GM12878 (cell line): ENCODE measurements at regions not wholly inside any gene's neighbourhood (a gene's known extent, or its start where the extent isn't known, plus 50 kb on each side); places are given as distances from the start of the nearest gene placed in this dataset.

ENCODE experiments used
- ATAC-seq: fragments of 200-7000 bp; cut with Tn5 transposase; 3 replicates; pipeline ENCODE4 v1.9.1; 2020; ENCODE audit warnings: mild to moderate bottlenecking, moderate library complexity
- BruUV-seq: library from RNA; stranded (reverse); fragments of 400-500 nt; replicated peaks from 2 replicates; lab custom pipeline; 2021; lab: Mats Ljungman, UMichigan
- CTCF ChIA-PET: fragments of 300-600 bp; sonication (Branson Sonifier 250); formaldehyde crosslinking; extraction: SDS; loops from one replicate; lab custom pipeline; 2021; ENCODE audit warnings: inconsistent platforms; lab: Yijun Ruan, JAX
- POLR2A ChIA-PET: fragments of 350-600 bp; formaldehyde crosslinking; extraction: SDS; loops from one replicate; lab custom pipeline; 2021; ENCODE audit warnings: inconsistent platforms; lab: Charles Lee
- RAD21 ChIA-PET: fragments of 300-600 bp; sonication (Branson Sonifier 250); formaldehyde crosslinking; loops from one replicate; lab custom pipeline; 2023; ENCODE audit warnings: antibody characterized with exemption; ENCODE audit not compliant: unreplicated experiment; lab: Charles Lee
- SMC1A ChIA-PET: fragments of 300-600 bp; sonication (Branson Sonifier 250); formaldehyde crosslinking; loops from one replicate; lab custom pipeline; 2023; ENCODE audit not compliant: unreplicated experiment, uncharacterized antibody; lab: Charles Lee
- DNase-seq: peaks from one replicate; pipeline ENCODE4 v3.0.0-alpha.2; 2011; ENCODE audit warnings: low read depth, low spot score
- FAIRE-seq: peaks from 3 replicates; lab custom pipeline; 2011; peaks lifted over from hg19 to GRCh38; lab: Jason Lieb, UNC
- H2AFZ ChIP-seq: 2 replicates; pipeline ENCODE4 v1.6.0; 2011; ENCODE audit warnings: low read depth, low read length, control low read depth; ENCODE audit not compliant: control insufficient read depth
- H3K27ac ChIP-seq: 2 replicates; pipeline ENCODE4 v1.5.1; 2011; ENCODE audit warnings: control low read depth; ENCODE audit not compliant: control insufficient read depth, insufficient read depth
- H3K27me3 ChIP-seq, 2 experiments: replicated peaks in 1 of 2; 2 replicates each; pipeline versions ENCODE4 v1.6.0 to v1.6.1; 2011; ENCODE audit warnings: low read length in 1 of 2; ENCODE audit not compliant: control insufficient read depth in 2 of 2, insufficient read depth in 2 of 2
- H3K36me3 ChIP-seq, 2 experiments: 2 replicates each; pipeline ENCODE4 v1.5.1; 2011; ENCODE audit warnings: low read length in 1 of 2; ENCODE audit not compliant: control insufficient read depth in 2 of 2, insufficient read depth in 2 of 2
- H3K4me1 ChIP-seq: 2 replicates; pipeline ENCODE4 v1.6.1; 2011; ENCODE audit warnings: mild to moderate bottlenecking, low read length, moderate library complexity, mixed read lengths; ENCODE audit not compliant: control insufficient read depth, insufficient read depth
- H3K4me2 ChIP-seq: 2 replicates; pipeline ENCODE4 v1.6.0; 2011; ENCODE audit warnings: control low read depth; ENCODE audit not compliant: control insufficient read depth, insufficient read depth
- H3K4me3 ChIP-seq: fragments of 200-600 bp; sonication (generic); 2 replicates; pipeline ENCODE4 v1.5.1; 2016
- H3K79me2 ChIP-seq: 2 replicates; pipeline ENCODE4 v1.6.0; 2011; ENCODE audit warnings: low read length; ENCODE audit not compliant: control insufficient read depth, insufficient read depth
- H3K9ac ChIP-seq: 2 replicates; pipeline ENCODE4 v1.8.0; 2011; ENCODE audit warnings: low read length, control low read depth, mixed read lengths; ENCODE audit not compliant: control insufficient read depth, insufficient read depth
- H3K9me3 ChIP-seq: replicated peaks from 3 replicates; pipeline ENCODE4 v1.5.1; 2011; ENCODE audit warnings: mild to moderate bottlenecking, low read length; ENCODE audit not compliant: control insufficient read depth, insufficient read depth
- H4K20me1 ChIP-seq: 2 replicates; pipeline ENCODE4 v1.6.0; 2011; ENCODE audit not compliant: control insufficient read depth, insufficient read depth
- CEBPB ChIP-seq, 2 experiments: fragments of 150-350 bp in 1 of 2; IDR thresholded peaks; 2 replicates each; pipeline ENCODE4 v1.6.1; 2012 to 2014; ENCODE audit warnings: low read depth in 2 of 2, low read length in 2 of 2, borderline replicate concordance in 1 of 2, inconsistent platforms in 1 of 2
- EP300 ChIP-seq, 2 experiments: fragments of 150-350 bp in 1 of 2; IDR thresholded peaks; 2 replicates each; pipeline ENCODE4 v1.6.1; 2011 to 2012; ENCODE audit warnings: low read depth in 2 of 2, low read length in 2 of 2, borderline replicate concordance in 1 of 2, improper control_type of control experiment in 1 of 2, inconsistent platforms in 1 of 2; ENCODE audit not compliant: control insufficient read depth in 1 of 2
- HCFC1 ChIP-seq: fragments of 150-350 bp; IDR thresholded peaks from 2 replicates; pipeline ENCODE4 v1.6.1; 2014; ENCODE audit warnings: low read length
- JUNB ChIP-seq: IDR thresholded peaks from 2 replicates; pipeline ENCODE4 v1.6.1; 2016; ENCODE audit warnings: antibody characterized with exemption, mild to moderate bottlenecking
- NR2F1 ChIP-seq: fragments of 450-650 bp; conservative IDR thresholded peaks from 2 replicates; pipeline ENCODE4 v1.6.1; 2017; ENCODE audit warnings: mild to moderate bottlenecking
- NRF1 ChIP-seq: conservative IDR thresholded peaks from 2 replicates; pipeline ENCODE4 v1.6.1; 2011; ENCODE audit warnings: mild to moderate bottlenecking, low read depth, low read length, improper control_type of control experiment
- PAX8 ChIP-seq: fragments of 450-650 bp; IDR thresholded peaks from 2 replicates; pipeline ENCODE4 v1.6.1; 2017; ENCODE audit warnings: mild to moderate bottlenecking, moderate library complexity
- RAD21 ChIP-seq: IDR thresholded peaks from 2 replicates; pipeline ENCODE4 v1.6.1; 2011; ENCODE audit warnings: mild to moderate bottlenecking, low read depth, low read length, moderate library complexity; ENCODE audit not compliant: insufficient read depth
- STAT1 ChIP-seq: fragments of 450-650 bp; conservative IDR thresholded peaks from 2 replicates; pipeline ENCODE4 v1.6.1; 2014; ENCODE audit warnings: antibody characterized with exemption, mild to moderate bottlenecking
- TAF1 ChIP-seq: IDR thresholded peaks from 2 replicates; pipeline ENCODE4 v1.6.1; 2011; ENCODE audit warnings: mild to moderate bottlenecking, low read depth, low read length, borderline replicate concordance
- TCF12 ChIP-seq: IDR thresholded peaks from 2 replicates; pipeline ENCODE4 v1.6.1; 2011; ENCODE audit warnings: low read depth, mild to moderate bottlenecking, low read length
- WGBS: methylation state at CpG from one replicate; pipeline ENCODE4 v1.1.6; 2016; ENCODE audit warnings: low lambda C conversion rate; ENCODE audit not compliant: insufficient replicate concordance, insufficient coverage; ENCODE audit errors: missing lambda C conversion rate; 5-methylcytosine and 5-hydroxymethylcytosine counted together
- in situ Hi-C: fragments of 300-500 bp; cut with MboI; formaldehyde crosslinking; loops from 9 replicates; pipeline ENCODE4 v1.14.3; 2018; ENCODE audit warnings: mixed read lengths
- intact Hi-C: fragments of 100-400 bp; cut with micrococcal nuclease; formaldehyde crosslinking; loops from one replicate; pipeline ENCODE4 v1.14.2; 2022; ENCODE audit not compliant: unreplicated experiment
- TF ChIP-seq, protein P1 (sequence below): fragments of 450-650 bp; IDR thresholded peaks from 2 replicates; pipeline ENCODE4 v1.6.1; 2017; ENCODE audit warnings: mild to moderate bottlenecking, moderate library complexity
- TF ChIP-seq, protein P2 (sequence below): IDR thresholded peaks from 2 replicates; pipeline ENCODE4 v1.6.1; 2012; ENCODE audit warnings: low read length, inconsistent platforms
- TF ChIP-seq, protein P3 (sequence below): IDR thresholded peaks from 2 replicates; pipeline ENCODE4 v1.6.1; 2012; ENCODE audit warnings: improper control_type of control experiment, low read depth, low read length; ENCODE audit not compliant: insufficient replicate concordance

DNA sequence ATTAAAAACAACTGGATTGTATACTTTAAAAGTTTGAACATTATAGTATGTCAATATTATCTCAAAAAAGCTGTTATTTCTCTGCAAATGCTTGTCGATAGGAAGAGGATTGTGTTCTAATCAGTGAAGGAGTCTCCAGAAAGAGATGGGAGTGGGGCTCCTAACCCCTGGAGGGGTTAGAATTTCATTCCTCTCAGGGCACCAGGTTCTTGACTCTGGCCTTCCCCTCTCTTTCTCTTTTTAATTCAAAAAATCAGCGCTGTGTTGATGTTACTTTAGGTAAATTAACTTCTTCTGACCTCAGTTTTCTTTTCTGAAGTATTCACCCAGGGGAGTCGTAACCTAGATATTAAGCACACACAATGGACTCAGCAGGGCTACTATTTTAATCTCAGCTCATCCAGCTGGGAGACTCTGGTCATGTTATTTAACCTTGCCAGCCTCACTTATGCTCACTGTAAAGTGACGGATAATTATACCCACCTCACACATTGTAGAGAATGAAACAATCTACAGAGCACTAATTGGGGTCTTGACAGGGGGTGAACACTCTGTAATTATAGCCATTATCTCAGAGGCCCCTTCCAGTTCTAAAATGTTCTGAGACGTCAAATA, 59.4 kb downstream of the GCC1 start:
- no peak for ATAC-seq
- in situ Hi-C loops, result no loop called here
- Histone ChIP-seq H3K4me2 (no peak overlapping the region), H3K27me3 (no peaks in the 10 kb centered on the region), H3K4me3 (no peak overlapping the region), H3K79me2 (no peaks in the 10 kb centered on the region), H3K9ac (no peak overlapping the region), H4K20me1 (no peaks in the 10 kb centered on the region), H3K36me3 (no peaks in the 10 kb centered on the region), H2AFZ (no peak overlapping the region), H3K9me3 (no peaks in the 10 kb centered on the region), H3K27ac (no peak overlapping the region), H3K4me1 (no peaks in the 10 kb centered on the region)
- no peak for DNase-seq
- CTCF ChIA-PET, result interaction anchor here (2.5 kb wide), 1 partner anchor 11 kb away, joined by 6 read pairs; no protein-coding TSS in a partner anchor
- intact Hi-C loops, result no loop called here
- POLR2A ChIA-PET, result no interaction called here
- WGBS, result 39% methylated on average over 5 of the region's 5 CpGs
- RAD21 ChIA-PET, result no interaction called here
- SMC1A ChIA-PET, result interaction anchor here (1.3 kb wide), 1 partner anchor 12 kb away, joined by 4 read pairs; no protein-coding TSS in a partner anchor
- BruUV-seq, result no TSS peak
- no peak for FAIRE-seq
- TF ChIP-seq RAD21 (no peak), HCFC1 (no peak), PAX8 (no peak), STAT1 (no peak), CEBPB (IDR thresholded peaks at IDR 0.05; ENCODE audit: borderline replicate concordance in 1 of 2, low read depth in 2 of 2, low read length in 2 of 2) (no peak), NRF1 (no peak), TAF1 (no peak), EP300 (IDR thresholded peaks at IDR 0.05; ENCODE audit: borderline replicate concordance in 1 of 2, control insufficient read depth in 1 of 2, low read depth in 2 of 2, low read length in 2 of 2) (no peak), JUNB (no peak), TCF12 (no peak), NR2F1 (no peak)
- TF ChIP-seq, protein P1, sequence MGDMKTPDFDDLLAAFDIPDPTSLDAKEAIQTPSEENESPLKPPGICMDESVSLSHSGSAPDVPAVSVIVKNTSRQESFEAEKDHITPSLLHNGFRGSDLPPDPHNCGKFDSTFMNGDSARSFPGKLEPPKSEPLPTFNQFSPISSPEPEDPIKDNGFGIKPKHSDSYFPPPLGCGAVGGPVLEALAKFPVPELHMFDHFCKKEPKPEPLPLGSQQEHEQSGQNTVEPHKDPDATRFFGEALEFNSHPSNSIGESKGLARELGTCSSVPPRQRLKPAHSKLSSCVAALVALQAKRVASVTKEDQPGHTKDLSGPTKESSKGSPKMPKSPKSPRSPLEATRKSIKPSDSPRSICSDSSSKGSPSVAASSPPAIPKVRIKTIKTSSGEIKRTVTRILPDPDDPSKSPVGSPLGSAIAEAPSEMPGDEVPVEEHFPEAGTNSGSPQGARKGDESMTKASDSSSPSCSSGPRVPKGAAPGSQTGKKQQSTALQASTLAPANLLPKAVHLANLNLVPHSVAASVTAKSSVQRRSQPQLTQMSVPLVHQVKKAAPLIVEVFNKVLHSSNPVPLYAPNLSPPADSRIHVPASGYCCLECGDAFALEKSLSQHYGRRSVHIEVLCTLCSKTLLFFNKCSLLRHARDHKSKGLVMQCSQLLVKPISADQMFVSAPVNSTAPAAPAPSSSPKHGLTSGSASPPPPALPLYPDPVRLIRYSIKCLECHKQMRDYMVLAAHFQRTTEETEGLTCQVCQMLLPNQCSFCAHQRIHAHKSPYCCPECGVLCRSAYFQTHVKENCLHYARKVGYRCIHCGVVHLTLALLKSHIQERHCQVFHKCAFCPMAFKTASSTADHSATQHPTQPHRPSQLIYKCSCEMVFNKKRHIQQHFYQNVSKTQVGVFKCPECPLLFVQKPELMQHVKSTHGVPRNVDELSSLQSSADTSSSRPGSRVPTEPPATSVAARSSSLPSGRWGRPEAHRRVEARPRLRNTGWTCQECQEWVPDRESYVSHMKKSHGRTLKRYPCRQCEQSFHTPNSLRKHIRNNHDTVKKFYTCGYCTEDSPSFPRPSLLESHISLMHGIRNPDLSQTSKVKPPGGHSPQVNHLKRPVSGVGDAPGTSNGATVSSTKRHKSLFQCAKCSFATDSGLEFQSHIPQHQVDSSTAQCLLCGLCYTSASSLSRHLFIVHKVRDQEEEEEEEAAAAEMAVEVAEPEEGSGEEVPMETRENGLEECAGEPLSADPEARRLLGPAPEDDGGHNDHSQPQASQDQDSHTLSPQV, result no peak
- TF ChIP-seq, protein P2, sequence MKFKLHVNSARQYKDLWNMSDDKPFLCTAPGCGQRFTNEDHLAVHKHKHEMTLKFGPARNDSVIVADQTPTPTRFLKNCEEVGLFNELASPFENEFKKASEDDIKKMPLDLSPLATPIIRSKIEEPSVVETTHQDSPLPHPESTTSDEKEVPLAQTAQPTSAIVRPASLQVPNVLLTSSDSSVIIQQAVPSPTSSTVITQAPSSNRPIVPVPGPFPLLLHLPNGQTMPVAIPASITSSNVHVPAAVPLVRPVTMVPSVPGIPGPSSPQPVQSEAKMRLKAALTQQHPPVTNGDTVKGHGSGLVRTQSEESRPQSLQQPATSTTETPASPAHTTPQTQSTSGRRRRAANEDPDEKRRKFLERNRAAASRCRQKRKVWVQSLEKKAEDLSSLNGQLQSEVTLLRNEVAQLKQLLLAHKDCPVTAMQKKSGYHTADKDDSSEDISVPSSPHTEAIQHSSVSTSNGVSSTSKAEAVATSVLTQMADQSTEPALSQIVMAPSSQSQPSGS, result no peak
- TF ChIP-seq, protein P3, sequence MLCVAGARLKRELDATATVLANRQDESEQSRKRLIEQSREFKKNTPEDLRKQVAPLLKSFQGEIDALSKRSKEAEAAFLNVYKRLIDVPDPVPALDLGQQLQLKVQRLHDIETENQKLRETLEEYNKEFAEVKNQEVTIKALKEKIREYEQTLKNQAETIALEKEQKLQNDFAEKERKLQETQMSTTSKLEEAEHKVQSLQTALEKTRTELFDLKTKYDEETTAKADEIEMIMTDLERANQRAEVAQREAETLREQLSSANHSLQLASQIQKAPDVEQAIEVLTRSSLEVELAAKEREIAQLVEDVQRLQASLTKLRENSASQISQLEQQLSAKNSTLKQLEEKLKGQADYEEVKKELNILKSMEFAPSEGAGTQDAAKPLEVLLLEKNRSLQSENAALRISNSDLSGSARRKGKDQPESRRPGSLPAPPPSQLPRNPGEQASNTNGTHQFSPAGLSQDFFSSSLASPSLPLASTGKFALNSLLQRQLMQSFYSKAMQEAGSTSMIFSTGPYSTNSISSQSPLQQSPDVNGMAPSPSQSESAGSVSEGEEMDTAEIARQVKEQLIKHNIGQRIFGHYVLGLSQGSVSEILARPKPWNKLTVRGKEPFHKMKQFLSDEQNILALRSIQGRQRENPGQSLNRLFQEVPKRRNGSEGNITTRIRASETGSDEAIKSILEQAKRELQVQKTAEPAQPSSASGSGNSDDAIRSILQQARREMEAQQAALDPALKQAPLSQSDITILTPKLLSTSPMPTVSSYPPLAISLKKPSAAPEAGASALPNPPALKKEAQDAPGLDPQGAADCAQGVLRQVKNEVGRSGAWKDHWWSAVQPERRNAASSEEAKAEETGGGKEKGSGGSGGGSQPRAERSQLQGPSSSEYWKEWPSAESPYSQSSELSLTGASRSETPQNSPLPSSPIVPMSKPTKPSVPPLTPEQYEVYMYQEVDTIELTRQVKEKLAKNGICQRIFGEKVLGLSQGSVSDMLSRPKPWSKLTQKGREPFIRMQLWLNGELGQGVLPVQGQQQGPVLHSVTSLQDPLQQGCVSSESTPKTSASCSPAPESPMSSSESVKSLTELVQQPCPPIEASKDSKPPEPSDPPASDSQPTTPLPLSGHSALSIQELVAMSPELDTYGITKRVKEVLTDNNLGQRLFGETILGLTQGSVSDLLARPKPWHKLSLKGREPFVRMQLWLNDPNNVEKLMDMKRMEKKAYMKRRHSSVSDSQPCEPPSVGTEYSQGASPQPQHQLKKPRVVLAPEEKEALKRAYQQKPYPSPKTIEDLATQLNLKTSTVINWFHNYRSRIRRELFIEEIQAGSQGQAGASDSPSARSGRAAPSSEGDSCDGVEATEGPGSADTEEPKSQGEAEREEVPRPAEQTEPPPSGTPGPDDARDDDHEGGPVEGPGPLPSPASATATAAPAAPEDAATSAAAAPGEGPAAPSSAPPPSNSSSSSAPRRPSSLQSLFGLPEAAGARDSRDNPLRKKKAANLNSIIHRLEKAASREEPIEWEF, result no peak
